ENCODE measurements at regions not wholly inside any gene's neighbourhood (a gene's known extent, or its start where the extent isn't known, plus 50 kb on each side); places are given as distances from the start of the nearest gene placed in this dataset.
"Not testable (repeated sequence)": the region's sequence is repeated elsewhere in the genome, so short reads cannot be mapped to it uniquely, and the experiment has no call there.

GRCh38 chr11:29159552-29160465 lies 857.0 kb downstream of the KCNA4 start:
- H3K4me3 ChIP-seq (ENCODE audit: low read depth, low read length) = no peak overlapping the region
- DNase-seq (ENCODE audit: low read depth) = peak; percentile 87
- peak; percentile 85 for TF ChIP-seq CTCF (IDR thresholded peaks at IDR 0.05; ENCODE audit: insufficient read depth, low read length)

GRCh38 chr11:29153078-29153477 lies 863.8 kb downstream of the KCNA4 start:
- no peak for DNase-seq (ENCODE audit: low read depth)
- TF ChIP-seq CTCF (IDR thresholded peaks at IDR 0.05; ENCODE audit: insufficient read depth, low read length) = no peak
- H3K4me3 ChIP-seq (ENCODE audit: low read depth, low read length) = no peak overlapping the region

- not testable (repeated sequence) for H3K4me3 ChIP-seq (ENCODE audit: low read depth, low read length); DNase-seq (ENCODE audit: low read depth)
Observed at GRCh38 chr11:29142573-29142972, 874.3 kb downstream of the KCNA4 start.

- DNase-seq (ENCODE audit: low read depth) = peak; percentile 55
- TF ChIP-seq CTCF (IDR thresholded peaks at IDR 0.05; ENCODE audit: insufficient read depth, low read length) = no peak
- no peak overlapping the region for H3K4me3 ChIP-seq (ENCODE audit: low read depth, low read length)
Observed at GRCh38 chr11:29135504-29135903, 881.3 kb downstream of the KCNA4 start.

GRCh38 chr11:29131055-29131454 lies 885.8 kb downstream of the KCNA4 start:
- no peak overlapping the region for H3K4me3 ChIP-seq (ENCODE audit: low read depth, low read length)
- no peak for DNase-seq (ENCODE audit: low read depth)
- no peak for TF ChIP-seq CTCF (IDR thresholded peaks at IDR 0.05; ENCODE audit: insufficient read depth, low read length)

GRCh38 chr11:29129844-29130243 lies 887.0 kb downstream of the KCNA4 start:
- no peak for TF ChIP-seq CTCF (IDR thresholded peaks at IDR 0.05; ENCODE audit: insufficient read depth, low read length)
- peak; percentile 52 for DNase-seq (ENCODE audit: low read depth)
- H3K4me3 ChIP-seq (ENCODE audit: low read depth, low read length) = no peak overlapping the region

- no peak for TF ChIP-seq CTCF (IDR thresholded peaks at IDR 0.05; ENCODE audit: insufficient read depth, low read length)
- DNase-seq (ENCODE audit: low read depth) = no peak
- no peak overlapping the region for H3K4me3 ChIP-seq (ENCODE audit: low read depth, low read length)
Observed at GRCh38 chr11:29127461-29127860, 889.4 kb downstream of the KCNA4 start.
